ENCODE measurements at regions not wholly inside any gene's neighbourhood (a gene's known extent, or its start where the extent isn't known, plus 50 kb on each side); places are given as distances from the start of the nearest gene placed in this dataset.
A peak's percentile ranks its signal among the peaks of the same experiment; 100 is the strongest.

DNA sequence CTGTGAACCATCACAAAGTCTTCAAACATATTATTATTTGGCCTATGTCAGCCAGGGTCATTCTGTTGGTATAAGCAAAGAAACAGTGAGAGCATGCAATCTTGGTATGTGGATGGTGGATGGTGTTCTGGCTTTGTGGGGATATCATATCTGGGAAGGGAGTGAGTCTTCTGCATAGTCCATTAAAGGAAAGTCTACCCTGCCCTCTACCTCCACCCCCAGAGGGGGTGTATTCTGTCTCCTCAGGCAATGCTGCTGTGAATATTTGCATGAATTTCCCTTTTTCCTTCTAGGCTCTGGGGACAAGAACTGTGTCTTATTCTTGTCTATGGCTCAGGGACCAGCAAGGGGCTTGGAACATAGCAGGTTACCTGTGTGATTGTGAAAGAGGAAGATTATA lies 495.8 kb downstream of the PDCD6IP start:
- no peak for DNase-seq (ENCODE audit: low spot score)

DNA sequence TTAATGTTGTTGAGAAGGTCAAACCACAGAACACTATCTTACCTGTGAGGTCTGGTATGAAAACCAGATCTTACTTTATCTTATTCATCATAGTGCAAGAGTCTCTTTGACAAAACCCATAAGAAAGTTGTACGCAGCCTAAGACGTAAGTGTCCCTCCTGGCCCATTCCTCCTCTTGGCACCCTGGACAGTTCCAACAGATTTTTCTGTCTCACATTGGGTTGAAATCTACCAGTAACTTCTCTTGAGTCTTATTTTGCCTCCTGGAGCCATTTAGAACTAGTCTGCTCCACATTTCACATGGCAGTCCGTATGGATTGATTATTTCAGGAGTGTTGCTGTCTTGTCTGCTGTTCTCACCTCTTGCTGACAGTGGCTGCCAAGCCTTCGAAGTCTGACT lies 498.4 kb downstream of the PDCD6IP start:
- no peak for DNase-seq (ENCODE audit: low spot score)

DNA sequence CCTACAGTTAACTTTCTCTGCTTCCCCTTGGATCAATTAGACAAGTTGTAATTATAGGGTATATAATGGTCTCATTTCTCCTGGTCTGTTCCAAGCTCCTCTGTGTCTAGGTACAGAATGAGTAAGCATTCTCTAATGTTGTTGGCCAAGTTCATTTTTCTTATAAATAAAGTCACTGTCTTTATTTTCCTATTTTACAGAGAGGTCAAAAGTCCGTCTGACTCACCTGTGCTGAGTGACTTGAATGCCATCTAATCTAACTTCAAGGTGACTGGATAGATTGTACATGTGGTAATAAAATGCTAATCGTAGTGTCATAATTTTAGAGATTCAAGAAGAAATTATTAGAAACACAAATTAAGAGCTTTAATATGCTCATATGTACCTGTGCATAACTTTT lies 500.2 kb downstream of the PDCD6IP start:
- DNase-seq (ENCODE audit: low spot score): no peak

DNA sequence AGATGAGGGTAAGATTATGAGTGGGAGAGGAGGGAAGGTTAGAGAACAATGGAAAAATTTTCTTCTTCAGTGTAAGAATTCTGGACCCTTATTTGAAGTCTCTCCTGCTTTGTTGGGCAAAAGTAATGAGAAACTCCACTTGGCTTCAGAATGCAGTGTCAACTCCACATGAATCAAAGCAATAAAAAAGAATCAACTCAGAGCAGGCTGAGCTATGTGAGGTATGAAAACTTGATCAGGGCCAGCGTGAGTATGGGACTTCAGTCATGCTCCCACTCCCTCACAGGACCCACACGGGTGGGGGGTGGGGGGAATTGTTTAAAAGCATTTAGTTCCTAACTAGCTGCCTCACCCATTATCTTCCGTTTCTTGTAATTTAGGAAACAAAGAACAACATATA lies 502.2 kb downstream of the PDCD6IP start:
- no peak for DNase-seq (ENCODE audit: low spot score)

DNA sequence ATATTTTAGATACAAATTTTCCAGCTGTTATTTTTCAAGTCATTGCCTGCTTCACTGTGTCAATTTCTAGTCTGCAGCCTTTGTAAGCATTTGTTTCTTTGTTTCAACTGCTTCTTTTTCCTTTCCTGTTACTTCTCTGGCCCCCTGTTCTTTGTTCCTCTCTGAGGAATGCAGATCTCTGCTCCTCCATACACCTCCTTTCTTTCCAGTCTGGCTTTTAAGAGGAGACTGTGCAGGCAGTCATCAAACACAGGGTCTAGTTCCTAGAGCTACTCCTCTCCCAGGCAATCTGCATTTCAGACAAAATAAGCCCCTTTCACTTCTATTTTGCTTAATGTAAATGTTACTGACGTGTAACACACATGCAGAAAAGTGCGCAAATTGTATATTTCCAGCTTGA lies 502.9 kb downstream of the PDCD6IP start:
- DNase-seq (ENCODE audit: low spot score): peak; percentile 20

DNA sequence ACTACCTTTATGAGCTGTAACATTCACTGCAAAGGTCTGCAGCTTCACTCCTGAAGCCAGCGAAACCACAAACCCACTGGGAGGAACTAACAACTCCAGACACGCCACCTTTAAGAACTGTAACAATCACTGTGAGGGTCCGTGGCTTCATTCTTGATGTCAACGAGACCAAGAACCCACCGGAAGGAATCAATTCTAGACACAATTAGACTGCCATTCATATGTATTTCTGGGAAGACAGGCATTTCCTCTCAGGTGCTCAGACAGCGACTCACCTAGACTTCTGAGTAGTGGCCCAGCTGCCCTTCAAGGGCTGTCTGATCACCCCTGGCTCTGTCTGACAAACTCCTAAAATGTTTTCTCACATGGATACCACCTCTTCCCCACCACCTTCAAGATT lies 506.8 kb downstream of the PDCD6IP start:
- no peak for DNase-seq (ENCODE audit: low spot score)

DNA sequence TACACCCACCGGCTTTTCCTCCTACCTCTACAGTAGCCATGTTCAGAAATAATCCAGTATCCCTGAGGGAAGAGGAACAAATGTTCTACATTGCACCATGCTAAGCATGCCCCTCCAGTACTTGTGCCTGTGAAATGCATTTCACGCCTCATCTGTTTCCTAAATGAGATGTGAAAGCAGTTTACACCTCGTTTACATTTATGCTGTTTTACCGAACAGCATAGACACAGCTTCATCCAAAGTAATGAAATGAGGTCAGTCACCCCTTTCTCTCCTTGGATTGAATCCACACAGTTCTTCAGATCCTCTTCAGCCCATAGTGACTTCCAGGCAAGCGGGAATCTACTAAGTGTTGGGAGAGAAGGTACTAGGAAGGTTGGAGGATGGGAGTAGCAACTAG lies 514.3 kb downstream of the PDCD6IP start:
- DNase-seq (ENCODE audit: low spot score): no peak

DNA sequence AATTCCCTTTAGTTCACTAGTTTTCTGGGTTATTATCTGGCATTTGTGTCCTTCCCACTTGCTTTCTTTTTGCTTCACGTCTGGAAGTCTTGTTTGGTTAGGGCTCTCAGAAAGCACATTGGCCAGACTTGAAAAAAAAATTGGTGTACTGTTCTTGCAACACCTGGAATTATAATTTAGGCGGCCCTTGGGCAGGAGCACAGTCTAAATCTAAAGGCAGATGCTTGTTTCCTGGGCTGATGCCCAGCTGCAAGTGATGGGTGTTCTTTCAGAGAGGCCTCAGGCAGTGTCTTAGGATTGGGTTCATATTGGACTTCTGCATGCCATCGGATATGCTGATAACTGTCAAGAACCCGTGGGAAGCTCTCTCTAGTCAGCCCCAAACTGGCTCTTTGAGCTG lies 521.5 kb downstream of the PDCD6IP start:
- no peak for DNase-seq (ENCODE audit: low spot score)

DNA sequence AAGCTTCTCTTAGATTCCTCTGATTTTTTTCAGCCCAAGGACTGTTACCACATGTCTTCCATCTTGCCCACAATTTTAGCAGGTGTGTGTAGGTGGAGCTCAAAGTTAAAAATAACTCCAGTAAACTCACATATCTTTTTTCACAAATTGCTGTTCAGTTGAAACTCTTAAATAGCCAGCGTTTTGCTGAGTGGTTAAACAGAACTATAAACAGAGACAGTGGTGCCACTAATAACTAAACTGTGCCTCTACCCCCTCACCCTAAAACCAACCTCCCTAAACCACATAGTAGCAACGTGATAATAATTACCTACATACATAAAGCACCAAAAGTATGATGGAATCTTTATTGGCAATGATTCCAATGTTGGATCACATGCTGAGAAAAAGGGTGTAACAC lies 525.1 kb downstream of the PDCD6IP start:
- DNase-seq (ENCODE audit: low spot score): no peak

DNA sequence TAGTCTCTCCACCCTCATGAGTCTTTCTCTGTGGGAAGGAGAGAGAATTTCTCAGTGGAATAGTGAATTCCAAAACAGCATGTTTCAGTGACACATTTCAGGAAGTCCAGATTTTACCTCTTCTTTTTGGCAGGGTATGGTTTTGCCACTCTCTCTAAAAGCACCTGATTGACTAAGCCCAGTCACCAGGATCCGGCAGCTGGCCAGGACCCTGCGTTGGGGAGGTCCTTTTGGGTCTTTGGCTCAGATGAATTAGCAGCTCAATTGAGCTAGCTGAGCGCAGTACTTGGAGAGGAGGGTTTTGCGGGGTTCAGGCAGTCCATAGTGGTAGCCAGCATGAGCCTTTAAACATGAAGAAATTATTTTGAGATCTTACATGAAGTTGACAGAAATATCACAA lies 548.2 kb downstream of the PDCD6IP start:
- DNase-seq (ENCODE audit: low spot score): no peak

DNA sequence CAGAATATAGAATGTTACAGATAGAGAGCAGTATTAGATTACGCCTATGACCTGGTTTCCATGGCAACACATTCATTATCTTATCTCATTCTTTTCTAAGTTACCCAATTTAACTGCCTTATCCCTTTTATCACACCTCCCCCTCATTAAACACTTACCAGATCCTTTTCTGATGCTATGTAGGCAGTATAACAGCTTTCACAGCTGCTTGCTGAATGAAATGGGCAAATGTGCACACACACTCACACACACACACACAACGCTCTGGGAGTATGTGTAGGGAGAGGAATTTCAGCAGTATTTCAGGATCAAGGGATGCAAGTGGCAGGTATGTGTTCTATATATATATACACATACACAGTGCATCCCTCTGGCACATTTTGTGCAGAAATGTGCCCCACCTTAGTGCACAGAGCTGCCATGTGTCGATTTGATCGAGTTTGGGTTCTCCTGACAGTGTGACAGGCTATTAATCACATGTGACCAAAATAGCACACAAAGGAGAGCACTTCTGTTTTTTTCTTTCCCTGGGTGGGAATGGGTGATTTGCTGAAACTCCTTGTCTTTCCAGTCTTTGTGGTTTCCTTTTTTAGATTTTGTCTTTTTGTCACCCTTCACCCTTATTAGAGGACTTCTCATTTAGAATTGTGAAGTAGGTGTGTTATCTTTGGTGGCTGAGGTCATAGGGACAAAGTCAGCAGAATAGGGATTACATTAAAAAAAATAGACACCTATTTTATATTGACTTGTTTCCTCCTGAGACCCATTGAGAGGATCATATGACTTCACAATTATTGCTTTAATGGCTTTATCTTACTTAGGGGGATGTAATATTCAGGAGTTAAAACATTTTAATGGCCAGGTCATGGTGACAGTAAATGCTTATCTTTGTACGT lies 553.7 kb downstream of the PDCD6IP start:
- no peak for DNase-seq (ENCODE audit: low spot score)

DNA sequence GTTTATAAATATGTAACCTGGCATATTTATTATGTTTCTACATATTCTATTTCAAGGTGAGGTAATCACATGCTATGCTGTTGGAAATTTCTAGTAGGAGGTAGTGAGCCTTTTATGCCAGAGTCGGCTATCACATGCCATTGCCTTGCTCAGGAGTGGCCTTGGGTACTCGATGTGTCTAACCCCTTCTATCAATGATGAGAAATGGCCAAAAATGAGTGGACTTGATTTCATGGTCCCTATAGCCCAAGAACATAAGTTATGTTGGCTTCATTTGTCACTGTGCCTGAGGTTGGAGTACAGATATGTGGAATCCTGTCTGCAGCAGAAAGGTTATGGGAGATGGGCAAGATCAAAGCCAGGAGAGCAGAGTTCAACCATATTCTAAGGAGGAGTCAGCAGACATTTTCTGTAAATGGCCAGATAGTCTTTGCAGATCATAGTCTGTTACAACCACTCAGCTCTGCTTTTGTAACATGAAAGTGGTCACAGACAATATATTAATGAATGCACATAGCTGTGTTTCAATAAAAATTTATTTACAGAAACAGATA lies 554.4 kb downstream of the PDCD6IP start:
- no peak for DNase-seq (ENCODE audit: low spot score)

DNA sequence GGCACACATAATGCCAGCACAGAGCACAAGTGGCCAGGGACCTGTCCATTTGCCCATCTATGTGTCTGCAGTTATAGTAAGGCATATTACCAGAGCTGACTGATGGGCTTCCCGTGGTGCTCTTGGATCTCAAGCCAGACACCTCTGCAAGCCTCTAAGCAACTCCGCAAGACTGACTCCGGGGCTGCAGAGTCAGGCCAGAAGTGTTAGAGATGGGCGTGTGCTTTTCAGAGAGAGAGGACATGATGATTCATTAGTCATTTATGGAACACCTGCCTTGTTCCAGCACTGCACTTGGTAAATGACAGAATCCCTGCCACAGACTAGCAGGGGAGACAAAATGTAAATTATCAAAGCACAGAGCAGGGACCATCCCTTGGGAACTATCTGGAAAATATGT lies 559.0 kb downstream of the PDCD6IP start:
- no peak for DNase-seq (ENCODE audit: low spot score)

DNA sequence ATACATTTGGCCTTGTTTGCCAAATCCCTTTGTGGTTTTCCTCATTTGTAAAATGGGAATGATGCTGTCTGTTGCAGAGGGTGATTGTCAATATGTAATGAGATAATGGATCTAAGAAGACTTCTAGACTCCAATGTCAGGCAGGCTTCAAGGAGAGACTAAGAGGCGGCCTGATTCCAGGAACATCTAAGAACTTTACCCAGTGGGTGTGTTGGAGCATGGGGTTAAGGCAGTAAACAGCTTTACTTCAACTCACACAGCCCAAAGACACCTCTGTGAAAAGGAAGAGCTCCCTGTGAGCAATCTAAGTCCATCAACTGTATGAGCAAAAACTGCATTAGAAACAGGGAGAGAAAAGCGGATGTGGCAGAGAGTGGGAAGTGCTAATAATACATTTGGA lies 560.6 kb downstream of the PDCD6IP start:
- no peak for DNase-seq (ENCODE audit: low spot score)

DNA sequence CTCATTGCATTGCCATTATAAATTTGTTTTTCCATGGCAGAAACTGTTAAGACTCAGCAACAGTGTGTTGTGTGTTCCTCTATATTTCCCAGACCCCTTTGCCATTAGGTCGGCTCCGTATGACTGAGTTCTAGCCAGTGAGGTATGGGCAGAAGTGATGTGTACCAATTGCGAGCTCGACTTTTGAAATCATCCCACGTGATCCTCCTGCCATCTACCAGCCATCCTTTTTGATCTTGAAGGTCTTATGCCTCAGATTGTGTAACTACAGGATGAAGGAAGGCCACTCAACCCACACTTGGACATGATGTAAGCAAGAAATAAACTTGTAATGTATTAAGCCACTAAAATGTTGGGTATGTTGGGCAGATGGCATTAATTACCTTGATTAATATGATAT lies 562.3 kb downstream of the PDCD6IP start:
- DNase-seq (ENCODE audit: low spot score): no peak

DNA sequence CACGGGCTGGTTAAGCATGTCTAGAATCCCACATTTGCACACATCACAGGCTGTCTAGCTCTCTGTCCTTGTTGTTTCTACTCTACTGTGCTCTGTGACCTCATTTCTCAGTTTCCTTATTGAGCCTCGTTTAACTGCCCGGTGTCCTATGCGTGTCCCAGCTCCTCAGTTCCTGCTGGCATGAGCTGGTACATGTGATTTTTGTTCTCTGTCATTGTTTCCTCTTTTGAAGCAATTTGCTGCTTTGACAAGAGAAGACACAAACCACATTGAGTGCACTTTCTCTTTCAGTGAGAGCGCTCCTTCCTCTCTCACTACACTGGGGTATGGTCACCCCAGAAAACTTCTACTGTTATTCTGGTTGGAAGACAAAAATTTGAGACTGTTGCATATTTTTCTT lies 563.5 kb downstream of the PDCD6IP start:
- DNase-seq (ENCODE audit: low spot score): no peak

DNA sequence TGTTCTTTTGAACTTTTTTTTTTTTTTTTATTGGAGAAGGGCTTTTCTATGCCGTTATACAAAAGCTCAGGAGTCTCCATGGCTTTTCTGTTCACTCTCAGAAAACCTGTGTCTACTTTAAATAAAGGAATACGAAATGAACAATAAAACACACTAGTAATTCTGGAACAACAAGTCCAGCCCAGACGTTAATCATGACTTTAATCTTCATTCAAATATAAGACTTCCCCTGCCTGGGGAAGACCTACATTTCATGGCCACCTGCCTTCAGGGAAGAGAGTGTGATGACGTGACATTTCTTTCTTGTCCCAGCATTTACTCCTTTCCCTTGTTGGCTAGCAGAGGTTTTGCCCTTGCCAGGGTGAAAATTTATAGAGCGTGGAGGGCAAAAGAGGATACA lies 564.5 kb downstream of the PDCD6IP start:
- DNase-seq (ENCODE audit: low spot score): no peak

DNA sequence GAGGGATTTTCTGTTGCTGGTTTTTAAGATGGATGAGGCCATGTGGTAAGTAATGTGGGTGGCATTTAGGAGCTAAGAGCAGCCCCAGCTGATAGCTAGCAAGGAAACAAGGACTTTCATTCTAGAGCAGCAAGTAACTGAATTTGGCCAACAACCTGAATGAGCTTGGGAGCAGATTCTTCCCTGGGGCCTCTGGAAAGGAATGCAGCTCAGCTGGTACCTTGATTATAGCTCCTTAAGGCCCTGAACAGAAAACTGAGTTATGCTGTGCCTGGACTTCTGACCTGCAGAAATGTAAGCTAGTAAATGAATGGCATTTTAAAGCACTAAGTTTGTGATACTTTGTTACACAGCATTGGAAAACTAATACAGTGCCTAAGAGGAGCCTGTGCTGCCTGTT lies 565.5 kb downstream of the PDCD6IP start:
- DNase-seq (ENCODE audit: low spot score): no peak

DNA sequence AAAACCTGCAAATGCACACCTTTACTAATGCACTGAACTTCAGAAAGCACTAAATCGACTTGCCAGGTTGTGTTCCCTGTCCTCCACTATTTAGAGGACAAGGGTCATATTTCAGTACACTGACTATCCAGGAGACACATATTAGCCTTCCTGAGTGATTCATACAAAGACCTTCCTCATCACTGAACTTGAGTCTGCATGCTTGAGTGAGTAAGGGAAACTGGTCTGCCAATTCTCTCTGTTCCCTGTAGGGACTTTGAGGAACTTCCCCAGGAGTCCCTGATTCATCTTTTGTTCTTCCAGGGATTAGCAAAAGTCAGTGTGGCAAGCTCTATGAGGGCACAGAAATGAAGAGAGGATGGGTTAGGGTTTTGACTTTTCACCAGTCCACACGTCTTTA lies 565.9 kb downstream of the PDCD6IP start:
- peak; percentile 14 for DNase-seq (ENCODE audit: low spot score)

DNA sequence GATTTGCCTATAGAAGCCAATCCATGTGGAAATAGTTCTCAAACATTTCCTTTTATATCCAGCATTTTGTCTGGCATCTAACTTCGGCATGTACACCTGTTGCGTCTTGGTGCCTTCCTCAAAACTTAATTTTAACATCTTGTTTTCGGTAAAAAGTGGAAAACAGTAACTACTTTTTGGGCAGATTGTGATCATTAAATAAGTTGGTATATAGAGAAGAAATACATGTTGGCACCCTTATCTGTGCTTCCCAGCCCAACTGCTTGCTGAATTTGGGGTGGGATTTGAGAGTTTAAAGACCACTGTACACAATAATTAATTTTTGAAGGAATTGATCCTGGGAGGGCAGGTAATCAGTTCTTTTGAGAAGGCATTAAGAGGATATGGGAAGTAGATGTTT lies 566.8 kb downstream of the PDCD6IP start:
- DNase-seq (ENCODE audit: low spot score): no peak

DNA sequence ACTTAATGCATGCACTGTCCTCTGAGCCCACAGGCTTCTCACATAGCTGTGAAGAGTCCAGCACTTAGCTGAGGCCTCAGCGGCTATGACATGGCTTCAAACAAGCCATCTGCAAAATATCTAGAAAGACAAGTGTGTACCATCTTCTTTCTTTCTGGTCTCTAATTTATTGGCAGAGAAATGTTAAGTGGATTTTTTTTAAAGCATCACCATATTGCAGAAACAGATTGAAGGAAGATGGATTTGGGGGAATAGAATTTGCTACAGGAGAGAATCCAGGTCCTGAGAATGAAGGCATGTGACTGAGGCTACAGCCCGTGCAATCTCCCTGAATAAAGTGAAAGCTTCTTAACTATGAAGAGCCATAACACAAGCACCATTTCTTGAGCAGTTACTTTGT lies 567.3 kb downstream of the PDCD6IP start:
- DNase-seq (ENCODE audit: low spot score): no peak

DNA sequence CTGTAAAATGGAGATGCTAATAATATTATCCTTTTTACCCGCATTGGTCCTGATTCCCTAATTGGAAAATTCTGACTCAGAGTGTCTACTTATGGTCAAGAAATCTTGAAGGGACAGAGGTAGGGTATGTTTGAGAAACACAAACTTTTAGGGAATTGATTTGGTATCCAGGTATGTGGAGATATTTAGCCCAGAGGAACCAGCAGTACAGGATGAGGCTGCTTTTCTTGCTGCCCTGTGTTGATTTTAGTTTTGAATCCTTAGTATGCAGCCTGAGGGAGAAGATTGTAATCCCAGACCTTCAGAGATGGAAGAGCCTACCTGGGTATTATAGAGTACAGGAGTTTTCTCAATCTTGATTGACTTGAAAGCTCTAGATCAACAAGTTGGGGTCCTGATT lies 569.1 kb downstream of the PDCD6IP start:
- DNase-seq (ENCODE audit: low spot score): no peak

DNA sequence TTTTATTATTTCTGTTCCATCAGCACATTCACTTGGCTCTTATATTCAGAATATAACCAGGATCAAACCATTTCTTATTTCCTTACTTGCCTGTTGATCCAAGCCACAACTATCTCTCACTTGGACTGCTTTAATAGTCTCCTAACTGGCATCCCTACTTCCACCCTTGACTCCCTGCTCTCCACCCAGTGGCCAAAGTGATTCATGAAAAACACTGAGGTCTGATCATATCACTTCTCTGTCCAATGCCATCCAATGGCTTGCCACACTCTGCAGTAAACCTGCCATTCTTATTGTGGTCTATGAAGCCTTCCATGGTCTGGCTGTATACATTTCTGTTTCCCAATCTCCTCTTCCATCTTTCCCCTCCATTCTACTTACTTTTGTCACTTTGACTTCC lies 576.1 kb downstream of the PDCD6IP start:
- no peak for DNase-seq (ENCODE audit: low spot score)

DNA sequence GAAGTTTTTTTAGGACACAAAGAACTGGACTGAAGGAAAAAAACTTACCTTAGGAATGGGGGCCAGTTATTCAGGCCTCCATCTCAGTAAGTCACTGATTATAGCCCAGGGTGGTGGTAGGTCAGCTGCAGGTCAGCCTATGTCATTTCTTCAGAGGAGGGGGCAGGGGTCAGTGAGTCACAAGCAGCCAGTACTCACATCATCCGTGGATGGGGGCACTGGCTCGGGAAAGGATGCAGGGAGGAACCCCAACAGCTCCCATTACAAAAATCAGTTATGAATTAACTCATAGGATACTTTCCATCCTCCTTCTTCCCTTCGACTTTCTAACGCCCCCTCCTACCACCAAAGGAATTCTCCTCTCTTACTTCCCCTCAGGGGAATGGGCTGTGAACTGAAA lies 578.3 kb downstream of the PDCD6IP start:
- DNase-seq (ENCODE audit: low spot score): no peak
